ENCODE measurements at regions not wholly inside any gene's neighbourhood (a gene's known extent, or its start where the extent isn't known, plus 50 kb on each side); places are given as distances from the start of the nearest gene placed in this dataset.

GRCh38 chr21:31571879-31572278 is 87.6 kb upstream of the SOD1 start (continued):
- no peak for TF ChIP-seq JUN (IDR thresholded peaks at IDR 0.05; ENCODE audit: low read depth, low read length)
